ENCODE measurements at regions not wholly inside any gene's neighbourhood (a gene's known extent, or its start where the extent isn't known, plus 50 kb on each side); places are given as distances from the start of the nearest gene placed in this dataset.

DNA sequence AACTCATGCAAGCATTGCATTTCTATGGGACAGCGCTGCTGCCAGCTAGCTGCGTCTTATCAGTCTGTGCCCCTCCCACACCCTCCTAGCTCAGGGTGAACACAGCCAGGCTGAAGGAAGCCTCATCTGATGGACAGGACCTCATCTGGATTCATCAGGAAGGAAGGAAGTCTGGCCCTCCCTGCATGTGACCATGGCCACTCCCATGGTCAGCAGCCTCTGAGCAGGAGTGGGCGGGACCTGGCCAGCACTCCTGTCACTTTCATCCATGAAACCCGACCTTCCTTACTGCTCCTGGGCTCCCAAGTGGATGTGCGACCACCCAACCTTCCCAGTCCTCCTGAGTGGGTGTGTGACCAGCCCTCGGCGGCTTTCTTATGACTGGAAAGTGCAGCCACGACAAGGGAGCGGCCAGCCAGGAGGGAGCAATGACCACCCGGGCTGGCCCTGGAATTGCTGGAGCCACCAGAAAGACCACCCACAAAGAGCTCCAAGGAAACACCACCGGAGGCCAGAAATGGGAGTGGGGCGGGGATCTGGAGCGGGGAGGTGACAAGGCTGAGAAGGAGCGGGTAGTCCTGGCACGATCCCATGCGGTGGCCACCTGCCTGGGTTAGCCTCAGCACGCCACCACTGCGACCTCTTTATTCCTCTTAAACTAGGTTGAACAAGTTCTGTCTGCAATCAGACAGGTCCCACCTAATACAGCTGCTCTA lies 241.2 kb downstream of the TTLL2 start (continued):
- TF ChIP-seq ZNF781 (CRISPR knock-in tag; IDR thresholded peaks at IDR 0.05; ENCODE audit: borderline replicate concordance, not compliant biosample characterization) (no peak), SRY (CRISPR knock-in tag; IDR thresholded peaks at IDR 0.05) (no peak), DMAP1 (CRISPR knock-in tag; IDR thresholded peaks at IDR 0.05) (no peak), FOXK2 (IDR thresholded peaks at IDR 0.05) (no peak), ZNF616 (CRISPR knock-in tag; IDR thresholded peaks at IDR 0.05; ENCODE audit: low read depth) (no peak), PRMT3 (CRISPR knock-in tag; IDR thresholded peaks at IDR 0.05; ENCODE audit: borderline replicate concordance, low read depth) (no peak), ZNF446 (CRISPR knock-in tag; IDR thresholded peaks at IDR 0.05) (no peak), NR3C1 (CRISPR knock-in tag; IDR thresholded peaks at IDR 0.05) (no peak)
- TF ChIP-seq, protein P1, sequence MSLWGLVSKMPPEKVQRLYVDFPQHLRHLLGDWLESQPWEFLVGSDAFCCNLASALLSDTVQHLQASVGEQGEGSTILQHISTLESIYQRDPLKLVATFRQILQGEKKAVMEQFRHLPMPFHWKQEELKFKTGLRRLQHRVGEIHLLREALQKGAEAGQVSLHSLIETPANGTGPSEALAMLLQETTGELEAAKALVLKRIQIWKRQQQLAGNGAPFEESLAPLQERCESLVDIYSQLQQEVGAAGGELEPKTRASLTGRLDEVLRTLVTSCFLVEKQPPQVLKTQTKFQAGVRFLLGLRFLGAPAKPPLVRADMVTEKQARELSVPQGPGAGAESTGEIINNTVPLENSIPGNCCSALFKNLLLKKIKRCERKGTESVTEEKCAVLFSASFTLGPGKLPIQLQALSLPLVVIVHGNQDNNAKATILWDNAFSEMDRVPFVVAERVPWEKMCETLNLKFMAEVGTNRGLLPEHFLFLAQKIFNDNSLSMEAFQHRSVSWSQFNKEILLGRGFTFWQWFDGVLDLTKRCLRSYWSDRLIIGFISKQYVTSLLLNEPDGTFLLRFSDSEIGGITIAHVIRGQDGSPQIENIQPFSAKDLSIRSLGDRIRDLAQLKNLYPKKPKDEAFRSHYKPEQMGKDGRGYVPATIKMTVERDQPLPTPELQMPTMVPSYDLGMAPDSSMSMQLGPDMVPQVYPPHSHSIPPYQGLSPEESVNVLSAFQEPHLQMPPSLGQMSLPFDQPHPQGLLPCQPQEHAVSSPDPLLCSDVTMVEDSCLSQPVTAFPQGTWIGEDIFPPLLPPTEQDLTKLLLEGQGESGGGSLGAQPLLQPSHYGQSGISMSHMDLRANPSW (CRISPR knock-in tag; IDR thresholded peaks at IDR 0.05; ENCODE audit: borderline replicate concordance): no peak
- TF ChIP-seq, protein P2, sequence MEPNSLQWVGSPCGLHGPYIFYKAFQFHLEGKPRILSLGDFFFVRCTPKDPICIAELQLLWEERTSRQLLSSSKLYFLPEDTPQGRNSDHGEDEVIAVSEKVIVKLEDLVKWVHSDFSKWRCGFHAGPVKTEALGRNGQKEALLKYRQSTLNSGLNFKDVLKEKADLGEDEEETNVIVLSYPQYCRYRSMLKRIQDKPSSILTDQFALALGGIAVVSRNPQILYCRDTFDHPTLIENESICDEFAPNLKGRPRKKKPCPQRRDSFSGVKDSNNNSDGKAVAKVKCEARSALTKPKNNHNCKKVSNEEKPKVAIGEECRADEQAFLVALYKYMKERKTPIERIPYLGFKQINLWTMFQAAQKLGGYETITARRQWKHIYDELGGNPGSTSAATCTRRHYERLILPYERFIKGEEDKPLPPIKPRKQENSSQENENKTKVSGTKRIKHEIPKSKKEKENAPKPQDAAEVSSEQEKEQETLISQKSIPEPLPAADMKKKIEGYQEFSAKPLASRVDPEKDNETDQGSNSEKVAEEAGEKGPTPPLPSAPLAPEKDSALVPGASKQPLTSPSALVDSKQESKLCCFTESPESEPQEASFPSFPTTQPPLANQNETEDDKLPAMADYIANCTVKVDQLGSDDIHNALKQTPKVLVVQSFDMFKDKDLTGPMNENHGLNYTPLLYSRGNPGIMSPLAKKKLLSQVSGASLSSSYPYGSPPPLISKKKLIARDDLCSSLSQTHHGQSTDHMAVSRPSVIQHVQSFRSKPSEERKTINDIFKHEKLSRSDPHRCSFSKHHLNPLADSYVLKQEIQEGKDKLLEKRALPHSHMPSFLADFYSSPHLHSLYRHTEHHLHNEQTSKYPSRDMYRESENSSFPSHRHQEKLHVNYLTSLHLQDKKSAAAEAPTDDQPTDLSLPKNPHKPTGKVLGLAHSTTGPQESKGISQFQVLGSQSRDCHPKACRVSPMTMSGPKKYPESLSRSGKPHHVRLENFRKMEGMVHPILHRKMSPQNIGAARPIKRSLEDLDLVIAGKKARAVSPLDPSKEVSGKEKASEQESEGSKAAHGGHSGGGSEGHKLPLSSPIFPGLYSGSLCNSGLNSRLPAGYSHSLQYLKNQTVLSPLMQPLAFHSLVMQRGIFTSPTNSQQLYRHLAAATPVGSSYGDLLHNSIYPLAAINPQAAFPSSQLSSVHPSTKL (CRISPR knock-in tag; IDR thresholded peaks at IDR 0.05): peak; percentile 28; the same call in 1 of the 2 replicates
- TF ChIP-seq, protein P3, sequence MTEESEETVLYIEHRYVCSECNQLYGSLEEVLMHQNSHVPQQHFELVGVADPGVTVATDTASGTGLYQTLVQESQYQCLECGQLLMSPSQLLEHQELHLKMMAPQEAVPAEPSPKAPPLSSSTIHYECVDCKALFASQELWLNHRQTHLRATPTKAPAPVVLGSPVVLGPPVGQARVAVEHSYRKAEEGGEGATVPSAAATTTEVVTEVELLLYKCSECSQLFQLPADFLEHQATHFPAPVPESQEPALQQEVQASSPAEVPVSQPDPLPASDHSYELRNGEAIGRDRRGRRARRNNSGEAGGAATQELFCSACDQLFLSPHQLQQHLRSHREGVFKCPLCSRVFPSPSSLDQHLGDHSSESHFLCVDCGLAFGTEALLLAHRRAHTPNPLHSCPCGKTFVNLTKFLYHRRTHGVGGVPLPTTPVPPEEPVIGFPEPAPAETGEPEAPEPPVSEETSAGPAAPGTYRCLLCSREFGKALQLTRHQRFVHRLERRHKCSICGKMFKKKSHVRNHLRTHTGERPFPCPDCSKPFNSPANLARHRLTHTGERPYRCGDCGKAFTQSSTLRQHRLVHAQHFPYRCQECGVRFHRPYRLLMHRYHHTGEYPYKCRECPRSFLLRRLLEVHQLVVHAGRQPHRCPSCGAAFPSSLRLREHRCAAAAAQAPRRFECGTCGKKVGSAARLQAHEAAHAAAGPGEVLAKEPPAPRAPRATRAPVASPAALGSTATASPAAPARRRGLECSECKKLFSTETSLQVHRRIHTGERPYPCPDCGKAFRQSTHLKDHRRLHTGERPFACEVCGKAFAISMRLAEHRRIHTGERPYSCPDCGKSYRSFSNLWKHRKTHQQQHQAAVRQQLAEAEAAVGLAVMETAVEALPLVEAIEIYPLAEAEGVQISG (CRISPR knock-in tag; IDR thresholded peaks at IDR 0.05): no peak
- TF ChIP-seq, protein P4, sequence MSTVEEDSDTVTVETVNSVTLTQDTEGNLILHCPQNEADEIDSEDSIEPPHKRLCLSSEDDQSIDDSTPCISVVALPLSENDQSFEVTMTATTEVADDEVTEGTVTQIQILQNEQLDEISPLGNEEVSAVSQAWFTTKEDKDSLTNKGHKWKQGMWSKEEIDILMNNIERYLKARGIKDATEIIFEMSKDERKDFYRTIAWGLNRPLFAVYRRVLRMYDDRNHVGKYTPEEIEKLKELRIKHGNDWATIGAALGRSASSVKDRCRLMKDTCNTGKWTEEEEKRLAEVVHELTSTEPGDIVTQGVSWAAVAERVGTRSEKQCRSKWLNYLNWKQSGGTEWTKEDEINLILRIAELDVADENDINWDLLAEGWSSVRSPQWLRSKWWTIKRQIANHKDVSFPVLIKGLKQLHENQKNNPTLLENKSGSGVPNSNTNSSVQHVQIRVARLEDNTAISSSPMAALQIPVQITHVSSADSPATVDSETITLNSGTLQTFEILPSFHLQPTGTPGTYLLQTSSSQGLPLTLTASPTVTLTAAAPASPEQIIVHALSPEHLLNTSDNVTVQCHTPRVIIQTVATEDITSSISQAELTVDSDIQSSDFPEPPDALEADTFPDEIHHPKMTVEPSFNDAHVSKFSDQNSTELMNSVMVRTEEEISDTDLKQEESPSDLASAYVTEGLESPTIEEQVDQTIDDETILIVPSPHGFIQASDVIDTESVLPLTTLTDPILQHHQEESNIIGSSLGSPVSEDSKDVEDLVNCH (CRISPR knock-in tag; IDR thresholded peaks at IDR 0.05): no peak
- TF ChIP-seq, protein P5, sequence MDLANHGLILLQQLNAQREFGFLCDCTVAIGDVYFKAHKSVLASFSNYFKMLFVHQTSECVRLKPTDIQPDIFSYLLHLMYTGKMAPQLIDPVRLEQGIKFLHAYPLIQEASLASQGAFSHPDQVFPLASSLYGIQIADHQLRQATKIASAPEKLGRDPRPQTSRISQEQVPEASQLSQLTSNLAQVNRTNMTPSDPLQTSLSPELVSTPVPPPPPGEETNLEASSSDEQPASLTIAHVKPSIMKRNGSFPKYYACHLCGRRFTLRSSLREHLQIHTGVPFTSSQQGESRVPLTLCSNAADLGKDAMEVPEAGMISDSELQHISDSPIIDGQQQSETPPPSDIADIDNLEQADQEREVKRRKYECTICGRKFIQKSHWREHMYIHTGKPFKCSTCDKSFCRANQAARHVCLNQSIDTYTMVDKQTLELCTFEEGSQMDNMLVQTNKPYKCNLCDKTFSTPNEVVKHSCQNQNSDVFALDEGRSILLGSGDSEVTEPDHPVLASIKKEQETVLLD (CRISPR knock-in tag; IDR thresholded peaks at IDR 0.05; ENCODE audit: low read depth): no peak
